Breast epithelium (tissue), 3 donors: ENCODE measurements at regions not wholly inside any gene's neighbourhood (a gene's known extent, or its start where the extent isn't known, plus 50 kb on each side); places are given as distances from the start of the nearest gene placed in this dataset.

ENCODE experiments used
- CTCF ChIP-seq, 3 donors: fragments of 450-650 bp; IDR thresholded peaks; one replicate each; pipeline ENCODE4 v1.5.1; 2016 to 2017; ENCODE audit warnings: antibody characterized with exemption in 3 of 3, mild to moderate bottlenecking in 3 of 3, moderate library complexity in 3 of 3
- POLR2A ChIP-seq: fragments of 450-650 bp; IDR thresholded peaks from one replicate; pipeline ENCODE4 v1.6.1; 2016; ENCODE audit warnings: antibody characterized with exemption, mild to moderate bottlenecking, moderate library complexity

GRCh38 chr22:46031066-46031465 is 54.1 kb upstream of the WNT7B start:
- TF ChIP-seq CTCF (IDR thresholded peaks at IDR 0.05) = no peak
- no peak for TF ChIP-seq POLR2A
